IMR-90 (cell line): ENCODE measurements at regions not wholly inside any gene's neighbourhood (a gene's known extent, or its start where the extent isn't known, plus 50 kb on each side); places are given as distances from the start of the nearest gene placed in this dataset.

Source experiments
- ATAC-seq: fragments of 200-7000 bp; cut with Tn5 transposase; 2 replicates; pipeline ENCODE4 v1.9.1; 2020; ENCODE audit warnings: low read depth, mild to moderate bottlenecking, moderate library complexity
- BruUV-seq: library from RNA; stranded (reverse); fragments of 400-500 nt; replicated peaks from 2 replicates; lab custom pipeline; 2021; lab: Mats Ljungman, UMichigan
- CTCF ChIA-PET: fragments of 300-600 bp; formaldehyde crosslinking; extraction: SDS; loops from one replicate; lab custom pipeline; 2021; ENCODE audit warnings: antibody characterized with exemption; lab: Yijun Ruan, JAX
- POLR2A ChIA-PET: fragments of 300-600 bp; sonication (Branson Sonifier 250); formaldehyde crosslinking; loops from one replicate; lab custom pipeline; 2022; ENCODE audit warnings: antibody characterized with exemption; ENCODE audit not compliant: unreplicated experiment; lab: Charles Lee
- DNase-seq: peaks from one replicate; pipeline ENCODE4 v3.0.0; 2013
- H2AFZ ChIP-seq: replicated peaks from 2 replicates; pipeline ENCODE3; 2013; ENCODE audit warnings: low read length, mild to moderate bottlenecking; ENCODE audit not compliant: poor library complexity
- H2AK5ac ChIP-seq: 2 replicates; pipeline ENCODE4 v1.6.1; 2013; ENCODE audit warnings: low read depth, low read length, inconsistent platforms
- H2AK9ac ChIP-seq: replicated peaks from 2 replicates; pipeline ENCODE3; 2013; ENCODE audit warnings: mild to moderate bottlenecking, low read depth, low read length, moderate library complexity; ENCODE audit not compliant: poor library complexity
- H2BK120ac ChIP-seq: 2 replicates; pipeline ENCODE4 v1.6.1; 2013; ENCODE audit warnings: low read depth, low read length, inconsistent platforms
- H2BK15ac ChIP-seq: 3 replicates; pipeline ENCODE4 v1.6.1; 2013; ENCODE audit warnings: low read depth, low read length, inconsistent platforms
- H2BK20ac ChIP-seq: 2 replicates; pipeline ENCODE4 v1.6.1; 2013; ENCODE audit warnings: low read depth, mild to moderate bottlenecking, inconsistent platforms, low read length, moderate library complexity
- H2BK5ac ChIP-seq: 2 replicates; pipeline ENCODE4 v1.6.1; 2013; ENCODE audit warnings: mild to moderate bottlenecking, low read depth, low read length, inconsistent platforms; ENCODE audit not compliant: poor library complexity, severe bottlenecking
- H3K14ac ChIP-seq: replicated peaks from 2 replicates; pipeline ENCODE4 v1.6.1; 2013; ENCODE audit warnings: low read depth, low read length, inconsistent platforms
- H3K18ac ChIP-seq: 2 replicates; pipeline ENCODE4 v1.6.1; 2013; ENCODE audit warnings: low read depth, low read length, control low read depth
- H3K23ac ChIP-seq: 2 replicates; pipeline ENCODE4 v1.6.1; 2013; ENCODE audit warnings: low read depth, low read length, inconsistent platforms
- H3K27ac ChIP-seq: 2 replicates; pipeline ENCODE4 v1.5.1; 2013; ENCODE audit warnings: mild to moderate bottlenecking, control low read depth, low read length; ENCODE audit not compliant: insufficient read depth
- H3K27me3 ChIP-seq: 2 replicates; pipeline ENCODE4 v1.6.1; 2013; ENCODE audit warnings: low read length; ENCODE audit not compliant: control insufficient read depth, insufficient read depth
- H3K36me3 ChIP-seq: 2 replicates; pipeline ENCODE4 v1.6.1; 2013; ENCODE audit warnings: low read length, mixed read lengths; ENCODE audit not compliant: control insufficient read depth, insufficient read depth
- H3K4ac ChIP-seq: 2 replicates; pipeline ENCODE4 v1.6.1; 2013; ENCODE audit warnings: low read depth, low read length, inconsistent platforms
- H3K4me1 ChIP-seq: 2 replicates; pipeline ENCODE4 v1.6.1; 2013; ENCODE audit warnings: low read length, mixed read lengths; ENCODE audit not compliant: control insufficient read depth, insufficient read depth
- H3K4me2 ChIP-seq: 2 replicates; pipeline ENCODE4 v1.6.1; 2013; ENCODE audit warnings: low read depth, mild to moderate bottlenecking, control low read depth, low read length, moderate library complexity
- H3K4me3 ChIP-seq: 2 replicates; pipeline ENCODE4 v1.5.1; 2013; ENCODE audit warnings: low read depth, mild to moderate bottlenecking, control low read depth, low read length, moderate library complexity; ENCODE audit not compliant: insufficient read depth
- H3K56ac ChIP-seq: 2 replicates; pipeline ENCODE4 v1.6.1; 2013; ENCODE audit warnings: low read length, inconsistent platforms; ENCODE audit not compliant: insufficient read depth; ENCODE audit errors: extremely low read depth
- H3K79me1 ChIP-seq, 2 experiments: 2 replicates each; pipeline ENCODE4 v1.6.1; 2013; ENCODE audit warnings: low read length in 2 of 2, inconsistent platforms in 1 of 2, low read depth in 1 of 2
- H3K9ac ChIP-seq: 2 replicates; pipeline ENCODE4 v1.6.1; 2013; ENCODE audit warnings: low read depth, low read length, control low read depth
- H3K9me1 ChIP-seq: 2 replicates; pipeline ENCODE4 v1.6.1; 2013; ENCODE audit warnings: low read length, inconsistent platforms; ENCODE audit not compliant: insufficient read depth
- H3K9me3 ChIP-seq: 2 replicates; pipeline ENCODE4 v1.6.1; 2013; ENCODE audit warnings: low read length; ENCODE audit not compliant: control insufficient read depth, insufficient read depth
- H4K20me1 ChIP-seq: 2 replicates; pipeline ENCODE4 v1.6.1; 2013; ENCODE audit warnings: low read length, inconsistent platforms; ENCODE audit not compliant: insufficient read depth
- H4K5ac ChIP-seq: 2 replicates; pipeline ENCODE4 v1.6.1; 2013; ENCODE audit warnings: mild to moderate bottlenecking, low read depth, low read length, control low read depth
- H4K8ac ChIP-seq, 2 experiments: 2 replicates each; pipeline ENCODE4 v1.6.1; 2013; ENCODE audit warnings: low read depth in 2 of 2, low read length in 2 of 2, control low read depth in 1 of 2, inconsistent platforms in 1 of 2
- H4K91ac ChIP-seq: 2 replicates; pipeline ENCODE4 v1.6.1; 2013; ENCODE audit warnings: low read depth, low read length, inconsistent platforms; ENCODE audit not compliant: insufficient read depth
- BHLHE40 ChIP-seq: fragments of 150-350 bp; IDR thresholded peaks from 2 replicates; pipeline ENCODE4 v1.6.1; 2016; ENCODE audit warnings: mild to moderate bottlenecking, low read depth, low read length
- CEBPB ChIP-seq: IDR thresholded peaks from 2 replicates; pipeline ENCODE4 v1.6.1; 2012; ENCODE audit warnings: low read depth, low read length, improper control_type of control experiment
- CHD1 ChIP-seq: IDR thresholded peaks from 2 replicates; pipeline ENCODE4 v1.6.1; 2012; ENCODE audit warnings: low read depth, low read length, improper control_type of control experiment
- FOS ChIP-seq: fragments of 150-350 bp; IDR thresholded peaks from 2 replicates; pipeline ENCODE4 v1.6.1; 2016; ENCODE audit warnings: low read depth, low read length
- MAFK ChIP-seq: IDR thresholded peaks from 2 replicates; pipeline ENCODE4 v1.6.1; 2012; ENCODE audit warnings: low read depth, low read length, improper control_type of control experiment
- MAZ ChIP-seq: IDR thresholded peaks from 2 replicates; pipeline ENCODE4 v1.6.1; 2012; ENCODE audit warnings: low read depth, mild to moderate bottlenecking, low read length, improper control_type of control experiment, moderate library complexity, borderline replicate concordance
- MXI1 ChIP-seq: IDR thresholded peaks from 2 replicates; pipeline ENCODE4 v1.6.1; 2012; ENCODE audit warnings: low read depth, mild to moderate bottlenecking, low read length, moderate library complexity, borderline replicate concordance
- NFE2L2 ChIP-seq: fragments of 150-350 bp; IDR thresholded peaks from 2 replicates; pipeline ENCODE4 v1.6.1; 2016; ENCODE audit warnings: low read depth, mild to moderate bottlenecking, low read length
- POLR2A ChIP-seq: IDR thresholded peaks from 2 replicates; pipeline ENCODE4 v1.6.1; 2012; ENCODE audit warnings: mild to moderate bottlenecking, low read depth, low read length
- RAD21 ChIP-seq: IDR thresholded peaks from 2 replicates; pipeline ENCODE4 v1.6.1; 2012; ENCODE audit warnings: low read length, improper control_type of control experiment
- RCOR1 ChIP-seq: IDR thresholded peaks from 2 replicates; pipeline ENCODE4 v1.6.1; 2012; ENCODE audit warnings: mild to moderate bottlenecking, low read length, improper control_type of control experiment; ENCODE audit not compliant: insufficient replicate concordance
- RFX5 ChIP-seq: IDR thresholded peaks from 2 replicates; pipeline ENCODE4 v1.8.0; 2012; ENCODE audit warnings: low read depth, mild to moderate bottlenecking, low read length, moderate library complexity
- SMC3 ChIP-seq: fragments of 150-350 bp; IDR thresholded peaks from 2 replicates; pipeline ENCODE4 v1.6.1; 2016; ENCODE audit warnings: low read depth, mild to moderate bottlenecking, antibody characterized with exemption, low read length, moderate library complexity
- WGBS, 2 experiments: methylation state at CpG; one replicate each; pipeline versions ENCODE4 v1.1.5 to v1.1.7; 2013; ENCODE audit warnings: missing lambda C conversion rate in 2 of 2; ENCODE audit not compliant: insufficient read length in 1 of 2; ENCODE audit errors: extremely low coverage in 2 of 2; 5-methylcytosine and 5-hydroxymethylcytosine counted together
- dilution Hi-C: fragments of 300-500 bp; cut with HindIII; formaldehyde crosslinking; loops from one replicate; pipeline ENCODE4 v1.14.3; 2018; ENCODE audit warnings: low sequenced_read_pairs; ENCODE audit not compliant: unreplicated experiment
- in situ Hi-C: fragments of 300-500 bp; cut with MboI; formaldehyde crosslinking; loops from 3 replicates; pipeline ENCODE4 v1.14.3; 2019; ENCODE audit warnings: low sequenced_read_pairs, inconsistent platforms, mixed read lengths
- intact Hi-C: fragments of 100-400 bp; cut with micrococcal nuclease; formaldehyde crosslinking; loops from 2 replicates; pipeline ENCODE4 v1.10.0; 2022
- TF ChIP-seq, protein P1 (sequence below): conservative IDR thresholded peaks from 2 replicates; pipeline ENCODE4 v1.5.1; 2012; ENCODE audit warnings: mild to moderate bottlenecking, low read depth, low read length, improper control_type of control experiment
- TF ChIP-seq, protein P2 (sequence below): fragments of 150-350 bp; IDR thresholded peaks from 2 replicates; pipeline ENCODE4 v1.6.1; 2016; ENCODE audit warnings: low read depth, mild to moderate bottlenecking, low read length, moderate library complexity, borderline replicate concordance
- TF ChIP-seq, protein P3 (sequence below): fragments of 150-350 bp; IDR thresholded peaks from 2 replicates; pipeline ENCODE4 v1.6.1; 2017; ENCODE audit warnings: mild to moderate bottlenecking, antibody characterized with exemption, low read length, low read depth

DNA sequence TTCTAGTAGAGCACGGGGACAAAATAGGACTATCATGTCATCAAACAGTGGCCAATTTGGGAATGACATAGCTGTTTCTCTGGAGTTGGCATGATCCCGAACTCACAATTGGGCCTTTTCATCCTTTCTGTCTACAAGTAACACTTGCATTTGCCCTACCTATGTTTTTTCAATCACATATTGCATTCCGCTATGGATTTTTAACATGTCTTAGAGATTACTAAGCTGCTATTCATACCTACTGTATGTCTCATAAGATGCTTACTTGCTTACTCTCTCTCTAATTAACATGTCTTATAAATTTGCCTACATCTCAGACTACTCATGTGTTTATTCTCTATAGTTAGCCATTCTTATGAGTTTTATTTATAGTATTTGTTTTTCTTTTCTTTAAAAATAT, 341.2 kb upstream of the CTNND2 start:
- ATAC-seq (no peak), DNase-seq (no peak)
- no peak overlapping the region for H3K18ac ChIP-seq
- no peaks in the 10 kb centered on the region for H4K20me1 ChIP-seq
- peaks cover 5% of the 10 kb centered on the region for H3K9me3 ChIP-seq
- POLR2A ChIA-PET = no interaction called here
- H2AK5ac ChIP-seq = no peak overlapping the region
- BruUV-seq = no TSS peak
- H3K36me3 ChIP-seq = no peaks in the 10 kb centered on the region
- no peak overlapping the region for H2BK20ac ChIP-seq
- no peaks in the 10 kb centered on the region for H3K27me3 ChIP-seq
- H2BK15ac ChIP-seq = no peak overlapping the region
- TF ChIP-seq POLR2A (no peak), FOS (no peak), SMC3 (no peak), RCOR1 (no peak), RAD21 (no peak), BHLHE40 (no peak), CEBPB (no peak), MXI1 (no peak), MAFK (no peak), MAZ (no peak), NFE2L2 (no peak), RFX5 (no peak), CHD1 (no peak)
- TF ChIP-seq, protein P1, sequence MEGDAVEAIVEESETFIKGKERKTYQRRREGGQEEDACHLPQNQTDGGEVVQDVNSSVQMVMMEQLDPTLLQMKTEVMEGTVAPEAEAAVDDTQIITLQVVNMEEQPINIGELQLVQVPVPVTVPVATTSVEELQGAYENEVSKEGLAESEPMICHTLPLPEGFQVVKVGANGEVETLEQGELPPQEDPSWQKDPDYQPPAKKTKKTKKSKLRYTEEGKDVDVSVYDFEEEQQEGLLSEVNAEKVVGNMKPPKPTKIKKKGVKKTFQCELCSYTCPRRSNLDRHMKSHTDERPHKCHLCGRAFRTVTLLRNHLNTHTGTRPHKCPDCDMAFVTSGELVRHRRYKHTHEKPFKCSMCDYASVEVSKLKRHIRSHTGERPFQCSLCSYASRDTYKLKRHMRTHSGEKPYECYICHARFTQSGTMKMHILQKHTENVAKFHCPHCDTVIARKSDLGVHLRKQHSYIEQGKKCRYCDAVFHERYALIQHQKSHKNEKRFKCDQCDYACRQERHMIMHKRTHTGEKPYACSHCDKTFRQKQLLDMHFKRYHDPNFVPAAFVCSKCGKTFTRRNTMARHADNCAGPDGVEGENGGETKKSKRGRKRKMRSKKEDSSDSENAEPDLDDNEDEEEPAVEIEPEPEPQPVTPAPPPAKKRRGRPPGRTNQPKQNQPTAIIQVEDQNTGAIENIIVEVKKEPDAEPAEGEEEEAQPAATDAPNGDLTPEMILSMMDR = no peak
- TF ChIP-seq, protein P2, sequence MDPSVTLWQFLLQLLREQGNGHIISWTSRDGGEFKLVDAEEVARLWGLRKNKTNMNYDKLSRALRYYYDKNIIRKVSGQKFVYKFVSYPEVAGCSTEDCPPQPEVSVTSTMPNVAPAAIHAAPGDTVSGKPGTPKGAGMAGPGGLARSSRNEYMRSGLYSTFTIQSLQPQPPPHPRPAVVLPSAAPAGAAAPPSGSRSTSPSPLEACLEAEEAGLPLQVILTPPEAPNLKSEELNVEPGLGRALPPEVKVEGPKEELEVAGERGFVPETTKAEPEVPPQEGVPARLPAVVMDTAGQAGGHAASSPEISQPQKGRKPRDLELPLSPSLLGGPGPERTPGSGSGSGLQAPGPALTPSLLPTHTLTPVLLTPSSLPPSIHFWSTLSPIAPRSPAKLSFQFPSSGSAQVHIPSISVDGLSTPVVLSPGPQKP = no peak
- TF ChIP-seq, protein P3, sequence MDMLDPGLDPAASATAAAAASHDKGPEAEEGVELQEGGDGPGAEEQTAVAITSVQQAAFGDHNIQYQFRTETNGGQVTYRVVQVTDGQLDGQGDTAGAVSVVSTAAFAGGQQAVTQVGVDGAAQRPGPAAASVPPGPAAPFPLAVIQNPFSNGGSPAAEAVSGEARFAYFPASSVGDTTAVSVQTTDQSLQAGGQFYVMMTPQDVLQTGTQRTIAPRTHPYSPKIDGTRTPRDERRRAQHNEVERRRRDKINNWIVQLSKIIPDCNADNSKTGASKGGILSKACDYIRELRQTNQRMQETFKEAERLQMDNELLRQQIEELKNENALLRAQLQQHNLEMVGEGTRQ = no peak
- WGBS, 2 experiments = no CpG with 5 or more reads among the region's 3 CpGs
- no peaks in the 10 kb centered on the region for H3K9me1 ChIP-seq
- no peak overlapping the region for H3K23ac ChIP-seq
- H3K4me1 ChIP-seq = no peaks in the 10 kb centered on the region
- no peak overlapping the region for H3K4me3 ChIP-seq
- H4K5ac ChIP-seq = no peak overlapping the region
- no peak overlapping the region for H2BK120ac ChIP-seq
- dilution Hi-C loops (no loop called here), in situ Hi-C loops (no loop called here), intact Hi-C loops (no loop called here)
- no peak overlapping the region for H2BK5ac ChIP-seq
- no peak overlapping the region for H3K14ac ChIP-seq
- no peak overlapping the region for H2AK9ac ChIP-seq
- H3K9ac ChIP-seq = no peak overlapping the region
- H4K91ac ChIP-seq = no peak overlapping the region
- no peak overlapping the region for H3K56ac ChIP-seq
- H3K4ac ChIP-seq = no peak overlapping the region
- H3K79me1 ChIP-seq = no peaks in the 10 kb centered on the region
- CTCF ChIA-PET = no interaction called here
- no peak overlapping the region for H4K8ac ChIP-seq
- H2AFZ ChIP-seq = no peak overlapping the region
- no peak overlapping the region for H3K27ac ChIP-seq
- no peak overlapping the region for H3K4me2 ChIP-seq
